Activated CD4-positive, alpha-beta memory T cell treated with anti-CD3 and anti-CD28 coated beads, Interleukin-2, amount 10 ng/mL, durations not matched to agents 7 days and 5 days (primary cell): ENCODE measurements at regions not wholly inside any gene's neighbourhood (a gene's known extent, or its start where the extent isn't known, plus 50 kb on each side); places are given as distances from the start of the nearest gene placed in this dataset.

Source experiments
- CTCF ChIA-PET: fragments of 350-600 bp; sonication (Branson Sonifier 250); formaldehyde crosslinking; loops from one replicate; lab custom pipeline; 2021; ENCODE audit warnings: antibody characterized with exemption, inconsistent platforms; lab: Charles Lee
- POLR2A ChIA-PET: fragments of 350-600 bp; sonication (Branson Sonifier 250); formaldehyde crosslinking; loops from one replicate; lab custom pipeline; 2021; ENCODE audit warnings: antibody characterized with exemption; lab: Charles Lee
- DNase-seq: peaks from one replicate; pipeline ENCODE4 v3.0.0-alpha.2; 2020
- H3K27ac Mint-ChIP-seq: one replicate; pipeline ENCODE4 v1.8.0; 2021; ENCODE audit warnings: mild to moderate bottlenecking, mixed read lengths
- H3K27me3 Mint-ChIP-seq: one replicate; pipeline ENCODE4 v1.8.0; 2021; ENCODE audit warnings: mixed read lengths
- H3K36me3 Mint-ChIP-seq: one replicate; pipeline ENCODE4 v1.8.0; 2021; ENCODE audit warnings: low read depth, mixed read lengths
- H3K4me1 Mint-ChIP-seq: one replicate; pipeline ENCODE4 v1.8.0; 2021; ENCODE audit warnings: mixed read lengths
- H3K4me3 Mint-ChIP-seq: one replicate; pipeline ENCODE4 v1.8.0; 2021; ENCODE audit warnings: mild to moderate bottlenecking, mixed read lengths
- H3K9me3 Mint-ChIP-seq: one replicate; pipeline ENCODE4 v1.8.0; 2021; ENCODE audit warnings: mixed read lengths

GRCh38 chr5:29099585-29099984 lies 2061.2 kb upstream of the CDH9 start:
- no peak overlapping the region for H3K27ac Mint-ChIP-seq
- no peak overlapping the region for H3K4me3 Mint-ChIP-seq
- DNase-seq, result no peak
- no peaks in the 10 kb centered on the region for H3K36me3 Mint-ChIP-seq
- no peaks in the 10 kb centered on the region for H3K27me3 Mint-ChIP-seq
- H3K4me1 Mint-ChIP-seq, result no peaks in the 10 kb centered on the region
- no peaks in the 10 kb centered on the region for H3K9me3 Mint-ChIP-seq
- POLR2A ChIA-PET, result no interaction called here
- CTCF ChIA-PET, result no interaction called here

GRCh38 chr5:29089591-29090130 lies 2051.3 kb upstream of the CDH9 start:
- H3K4me1 Mint-ChIP-seq, result no peaks in the 10 kb centered on the region
- no peaks in the 10 kb centered on the region for H3K36me3 Mint-ChIP-seq
- H3K4me3 Mint-ChIP-seq, result no peak overlapping the region
- no peaks in the 10 kb centered on the region for H3K27me3 Mint-ChIP-seq
- ChIA-PET POLR2A (no interaction called here), CTCF (no interaction called here)
- no peak for DNase-seq
- peaks cover 6% of the 10 kb centered on the region for H3K9me3 Mint-ChIP-seq
- no peak overlapping the region for H3K27ac Mint-ChIP-seq

- no peaks in the 10 kb centered on the region for H3K36me3 Mint-ChIP-seq
- ChIA-PET POLR2A (no interaction called here), CTCF (no interaction called here)
- no peak for DNase-seq
- H3K9me3 Mint-ChIP-seq, result peaks cover 8% of the 10 kb centered on the region
- H3K4me1 Mint-ChIP-seq, result no peaks in the 10 kb centered on the region
- no peaks in the 10 kb centered on the region for H3K27me3 Mint-ChIP-seq
- H3K27ac Mint-ChIP-seq, result no peak overlapping the region
- H3K4me3 Mint-ChIP-seq, result no peak overlapping the region
Measured at GRCh38 chr5:29085142-29085541, 2046.8 kb upstream of the CDH9 start.

GRCh38 chr5:29079771-29080170 lies 2041.4 kb upstream of the CDH9 start:
- no peaks in the 10 kb centered on the region for H3K27me3 Mint-ChIP-seq
- POLR2A ChIA-PET, result no interaction called here

GRCh38 chr5:29077451-29077850 lies 2039.1 kb upstream of the CDH9 start:
- CTCF ChIA-PET, result no interaction called here
- H3K27me3 Mint-ChIP-seq, result no peaks in the 10 kb centered on the region
- H3K4me3 Mint-ChIP-seq, result no peak overlapping the region
- H3K36me3 Mint-ChIP-seq, result no peaks in the 10 kb centered on the region
- H3K4me1 Mint-ChIP-seq, result no peaks in the 10 kb centered on the region
- H3K9me3 Mint-ChIP-seq, result peaks cover 15% of the 10 kb centered on the region
- POLR2A ChIA-PET, result no interaction called here
- H3K27ac Mint-ChIP-seq, result no peak overlapping the region
- DNase-seq, result no peak

More at GRCh38 chr5:29079771-29080170, 2041.4 kb upstream of the CDH9 start:
- no peak overlapping the region for H3K4me3 Mint-ChIP-seq
- CTCF ChIA-PET, result no interaction called here
- peaks cover 12% of the 10 kb centered on the region for H3K9me3 Mint-ChIP-seq
- no peak overlapping the region for H3K27ac Mint-ChIP-seq
- H3K36me3 Mint-ChIP-seq, result no peaks in the 10 kb centered on the region
- DNase-seq, result no peak
- no peaks in the 10 kb centered on the region for H3K4me1 Mint-ChIP-seq

- Mint-ChIP-seq H3K27me3 (no peaks in the 10 kb centered on the region), H3K27ac (no peak overlapping the region), H3K36me3 (no peaks in the 10 kb centered on the region), H3K9me3 (peaks cover 5% of the 10 kb centered on the region), H3K4me1 (no peaks in the 10 kb centered on the region), H3K4me3 (no peak overlapping the region)
- POLR2A ChIA-PET, result no interaction called here
- DNase-seq, result no peak
- CTCF ChIA-PET, result no interaction called here
Measured at GRCh38 chr5:29069104-29069402, 2030.7 kb upstream of the CDH9 start.

GRCh38 chr5:29061381-29061780 lies 2023.0 kb upstream of the CDH9 start:
- H3K9me3 Mint-ChIP-seq, result peaks cover 2% of the 10 kb centered on the region
- POLR2A ChIA-PET, result no interaction called here
- H3K36me3 Mint-ChIP-seq, result no peaks in the 10 kb centered on the region

GRCh38 chr5:29054694-29055093 lies 2016.3 kb upstream of the CDH9 start:
- Mint-ChIP-seq H3K36me3 (no peaks in the 10 kb centered on the region), H3K4me3 (no peak overlapping the region), H3K27me3 (no peaks in the 10 kb centered on the region), H3K27ac (no peak overlapping the region), H3K9me3 (peaks cover 1% of the 10 kb centered on the region), H3K4me1 (no peaks in the 10 kb centered on the region)
- ChIA-PET POLR2A (no interaction called here), CTCF (no interaction called here)
- no peak for DNase-seq

More at GRCh38 chr5:29061381-29061780, 2023.0 kb upstream of the CDH9 start:
- Mint-ChIP-seq H3K27ac (no peak overlapping the region), H3K27me3 (no peaks in the 10 kb centered on the region), H3K4me1 (no peaks in the 10 kb centered on the region), H3K4me3 (no peak overlapping the region)
- no peak for DNase-seq
- CTCF ChIA-PET, result no interaction called here

GRCh38 chr5:29054282-29054681 lies 2015.9 kb upstream of the CDH9 start:
- Mint-ChIP-seq H3K4me1 (no peaks in the 10 kb centered on the region), H3K36me3 (no peaks in the 10 kb centered on the region), H3K9me3 (peaks cover 1% of the 10 kb centered on the region), H3K4me3 (no peak overlapping the region), H3K27ac (no peak overlapping the region), H3K27me3 (no peaks in the 10 kb centered on the region)
- POLR2A ChIA-PET, result no interaction called here
- CTCF ChIA-PET, result no interaction called here
- no peak for DNase-seq

- no peaks in the 10 kb centered on the region for H3K27me3 Mint-ChIP-seq
- no peak for DNase-seq
- no peaks in the 10 kb centered on the region for H3K4me1 Mint-ChIP-seq
- peaks cover 3% of the 10 kb centered on the region for H3K9me3 Mint-ChIP-seq
- ChIA-PET CTCF (no interaction called here), POLR2A (no interaction called here)
- H3K27ac Mint-ChIP-seq, result no peak overlapping the region
- H3K4me3 Mint-ChIP-seq, result no peak overlapping the region
- no peaks in the 10 kb centered on the region for H3K36me3 Mint-ChIP-seq
Measured at GRCh38 chr5:29051509-29051908, 2013.1 kb upstream of the CDH9 start.

GRCh38 chr5:29042152-29042551 lies 2003.8 kb upstream of the CDH9 start:
- no peak for DNase-seq
- no peaks in the 10 kb centered on the region for H3K36me3 Mint-ChIP-seq
- no peaks in the 10 kb centered on the region for H3K4me1 Mint-ChIP-seq
- no peak overlapping the region for H3K4me3 Mint-ChIP-seq
- no peaks in the 10 kb centered on the region for H3K9me3 Mint-ChIP-seq
- ChIA-PET CTCF (no interaction called here), POLR2A (no interaction called here)
- no peaks in the 10 kb centered on the region for H3K27me3 Mint-ChIP-seq
- no peak overlapping the region for H3K27ac Mint-ChIP-seq

- CTCF ChIA-PET, result no interaction called here
- no peaks in the 10 kb centered on the region for H3K36me3 Mint-ChIP-seq
- no peaks in the 10 kb centered on the region for H3K9me3 Mint-ChIP-seq
- H3K27ac Mint-ChIP-seq, result no peak overlapping the region
- no peak for DNase-seq
- no peaks in the 10 kb centered on the region for H3K4me1 Mint-ChIP-seq
- POLR2A ChIA-PET, result no interaction called here
- H3K27me3 Mint-ChIP-seq, result no peaks in the 10 kb centered on the region
- no peak overlapping the region for H3K4me3 Mint-ChIP-seq
Measured at GRCh38 chr5:29040404-29040803, 2002.0 kb upstream of the CDH9 start.

- Mint-ChIP-seq H3K27ac (no peak overlapping the region), H3K36me3 (no peaks in the 10 kb centered on the region), H3K4me1 (no peaks in the 10 kb centered on the region), H3K9me3 (no peaks in the 10 kb centered on the region), H3K4me3 (no peak overlapping the region), H3K27me3 (no peaks in the 10 kb centered on the region)
- CTCF ChIA-PET, result no interaction called here
- no peak for DNase-seq
- POLR2A ChIA-PET, result no interaction called here
Measured at GRCh38 chr5:29039994-29040393, 2001.6 kb upstream of the CDH9 start.

GRCh38 chr5:29037716-29038115 lies 1999.3 kb upstream of the CDH9 start:
- ChIA-PET CTCF (no interaction called here), POLR2A (no interaction called here)
- no peaks in the 10 kb centered on the region for H3K4me1 Mint-ChIP-seq
- H3K27ac Mint-ChIP-seq, result no peak overlapping the region
- H3K4me3 Mint-ChIP-seq, result no peak overlapping the region
- peaks cover 2% of the 10 kb centered on the region for H3K9me3 Mint-ChIP-seq
- no peaks in the 10 kb centered on the region for H3K27me3 Mint-ChIP-seq
- no peak for DNase-seq
- no peaks in the 10 kb centered on the region for H3K36me3 Mint-ChIP-seq

- Mint-ChIP-seq H3K4me3 (no peak overlapping the region), H3K36me3 (no peaks in the 10 kb centered on the region), H3K27me3 (no peaks in the 10 kb centered on the region), H3K4me1 (no peaks in the 10 kb centered on the region), H3K9me3 (peaks cover 2% of the 10 kb centered on the region), H3K27ac (no peak overlapping the region)
- ChIA-PET POLR2A (no interaction called here), CTCF (no interaction called here)
- DNase-seq, result no peak
Measured at GRCh38 chr5:29024052-29024451, 1985.7 kb upstream of the CDH9 start.
